Bronchial epithelial cell (primary cell): ENCODE measurements at regions not wholly inside any gene's neighbourhood (a gene's known extent, or its start where the extent isn't known, plus 50 kb on each side); places are given as distances from the start of the nearest gene placed in this dataset.

Experiments
- DNase-seq: peaks from one replicate; pipeline ENCODE4 v3.0.0-alpha.2; 2010; ENCODE audit warnings: low read depth
- FAIRE-seq: peaks from 2 replicates; lab custom pipeline; 2011; peaks lifted over from hg19 to GRCh38; lab: Jason Lieb, UNC
- H3K27me3 ChIP-seq: 2 replicates; pipeline ENCODE4 v1.5.1; 2011; ENCODE audit warnings: low read length; ENCODE audit not compliant: control insufficient read depth, insufficient read depth
- H3K36me3 ChIP-seq: 2 replicates; pipeline ENCODE4 v1.5.1; 2011; ENCODE audit warnings: low read length; ENCODE audit not compliant: control insufficient read depth, insufficient read depth
- H3K4me3 ChIP-seq: 2 replicates; pipeline ENCODE4 v1.5.1; 2011; ENCODE audit warnings: mild to moderate bottlenecking, low read depth, low read length, control low read depth
- CTCF ChIP-seq: IDR thresholded peaks from 2 replicates; pipeline ENCODE4 v1.5.1; 2011; ENCODE audit warnings: mild to moderate bottlenecking, moderate library complexity, low read length, control low read depth, inconsistent platforms; ENCODE audit not compliant: insufficient read depth, severe bottlenecking

- H3K4me3 ChIP-seq = no peak overlapping the region
- no peak for FAIRE-seq
- no peaks in the 10 kb centered on the region for H3K36me3 ChIP-seq
- no peak for DNase-seq
- H3K27me3 ChIP-seq = no peaks in the 10 kb centered on the region
- TF ChIP-seq CTCF = no peak
Measured at GRCh38 chr2:8630676-8631464, 51.0 kb upstream of the ID2 start.

GRCh38 chr2:8631465-8632005 is 50.3 kb upstream of the ID2 start:
- no peaks in the 10 kb centered on the region for H3K27me3 ChIP-seq
- H3K36me3 ChIP-seq = no peaks in the 10 kb centered on the region
- no peak for FAIRE-seq
- H3K4me3 ChIP-seq = no peak overlapping the region
- no peak for DNase-seq
- no peak for TF ChIP-seq CTCF
